Kidney tubule cell (primary cell): ENCODE measurements at regions not wholly inside any gene's neighbourhood (a gene's known extent, or its start where the extent isn't known, plus 50 kb on each side); places are given as distances from the start of the nearest gene placed in this dataset.
"Not testable (repeated sequence)": the region's sequence is repeated elsewhere in the genome, so short reads cannot be mapped to it uniquely, and the experiment has no call there.

Source experiments
- DNase-seq: peaks from one replicate; pipeline ENCODE4 v3.0.0-alpha.2; 2018; ENCODE audit warnings: low spot score

DNA sequence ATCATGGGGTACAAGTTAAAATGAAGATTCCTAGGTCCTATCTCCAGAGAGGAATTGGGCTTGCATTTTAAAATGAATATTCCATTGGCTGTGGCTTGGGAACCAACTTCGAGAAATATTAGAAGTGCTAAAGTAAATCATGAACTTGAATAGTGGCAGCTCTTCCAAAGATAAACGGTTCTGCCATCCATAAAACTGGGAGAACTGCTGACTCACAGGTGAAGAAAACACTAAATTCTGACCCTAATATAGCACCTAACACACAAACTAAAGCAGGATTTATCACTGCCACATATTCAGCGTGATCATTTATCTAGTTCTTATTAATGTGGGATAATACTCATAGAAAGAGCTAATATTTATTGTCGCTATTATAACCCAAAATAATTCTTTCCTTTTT lies 508.1 kb upstream of the ID4 start:
- peak; percentile 27 for DNase-seq

DNA sequence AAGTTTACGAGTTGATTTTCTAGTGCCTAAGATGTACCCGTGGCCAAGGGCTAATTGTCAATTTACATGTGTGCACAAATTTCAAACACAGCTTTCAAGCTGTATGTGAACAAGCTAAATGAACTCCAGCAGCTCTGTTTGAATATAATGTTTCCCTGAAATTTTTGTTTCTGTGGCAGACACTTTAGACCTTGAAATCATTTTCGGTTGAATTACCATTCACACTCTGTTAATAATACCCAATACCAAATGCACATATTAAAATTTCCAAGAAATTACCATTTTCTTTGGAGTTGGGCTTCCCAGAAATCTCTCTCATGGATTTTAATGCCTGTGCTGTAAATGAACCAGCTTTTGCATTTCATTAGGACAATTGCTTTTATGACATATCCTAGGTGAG lies 506.1 kb upstream of the ID4 start:
- no peak for DNase-seq

DNA sequence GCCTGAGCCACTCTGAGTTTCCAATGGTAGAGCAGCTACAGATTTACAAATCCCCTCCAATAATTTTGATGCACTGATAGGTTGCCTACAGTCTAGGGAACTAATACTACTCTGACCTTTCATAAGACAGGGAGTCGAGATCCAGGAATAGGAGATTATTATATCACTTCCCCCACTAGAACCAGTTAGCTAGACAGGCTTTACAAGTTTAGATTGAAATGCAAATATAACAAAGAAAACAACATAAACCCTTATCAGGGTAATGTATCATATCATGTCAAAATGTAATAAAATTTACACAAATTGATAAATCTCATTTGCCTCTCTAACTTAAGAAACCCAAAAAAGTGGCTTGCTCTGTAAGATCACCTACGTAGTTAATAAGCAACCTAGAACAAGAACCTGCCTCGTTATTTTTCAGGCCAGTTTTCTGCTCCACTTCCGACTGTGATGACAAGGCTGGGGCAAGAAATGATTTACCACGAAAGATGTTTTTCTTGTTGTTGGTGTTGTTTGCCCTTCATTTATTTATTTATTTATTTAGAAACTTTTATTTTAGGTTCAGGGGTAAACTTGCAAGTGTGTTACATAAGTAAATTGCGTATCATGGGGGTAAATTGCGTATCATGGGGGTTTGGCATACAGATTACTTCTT lies 504.2 kb upstream of the ID4 start:
- peak; percentile 65 for DNase-seq

DNA sequence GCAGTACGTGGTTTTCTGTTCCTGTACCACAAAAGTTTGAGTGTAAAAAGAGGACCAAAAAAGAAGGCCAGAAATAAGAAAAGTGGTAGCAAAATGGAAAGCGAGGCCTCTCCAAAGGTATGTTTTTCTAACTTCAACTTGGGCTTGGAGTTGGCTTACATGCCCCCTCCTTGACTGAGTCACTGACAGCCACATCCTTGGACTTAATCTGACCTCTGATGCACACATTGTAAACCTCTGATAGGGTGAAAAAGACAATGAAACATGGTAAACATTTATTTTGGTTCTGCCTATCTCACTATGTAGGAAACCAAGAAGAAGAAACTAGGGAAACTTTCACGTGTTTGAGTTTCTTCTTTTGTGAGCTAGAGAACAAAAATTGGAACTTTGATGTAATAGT lies 503.2 kb upstream of the ID4 start:
- peak; percentile 63 for DNase-seq

DNA sequence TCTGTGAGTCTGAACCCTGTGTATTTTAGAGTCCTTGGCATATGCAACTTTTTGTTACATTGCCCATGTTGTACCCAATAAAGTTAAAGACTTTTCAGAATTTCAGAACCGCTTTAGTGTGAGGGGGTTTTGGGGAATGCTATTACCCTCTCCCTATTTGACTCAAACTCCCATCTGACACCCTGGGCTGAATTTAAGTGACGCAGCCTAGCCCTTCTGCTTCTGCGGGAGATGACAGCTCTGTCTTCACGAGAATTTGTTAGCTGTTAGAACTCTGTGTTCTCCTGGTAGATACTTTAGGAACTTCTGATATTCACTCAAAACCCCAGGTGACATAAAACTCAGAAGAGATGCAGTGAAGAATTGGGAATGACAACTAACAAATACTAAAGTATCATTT lies 500.6 kb upstream of the ID4 start:
- DNase-seq = no peak

DNA sequence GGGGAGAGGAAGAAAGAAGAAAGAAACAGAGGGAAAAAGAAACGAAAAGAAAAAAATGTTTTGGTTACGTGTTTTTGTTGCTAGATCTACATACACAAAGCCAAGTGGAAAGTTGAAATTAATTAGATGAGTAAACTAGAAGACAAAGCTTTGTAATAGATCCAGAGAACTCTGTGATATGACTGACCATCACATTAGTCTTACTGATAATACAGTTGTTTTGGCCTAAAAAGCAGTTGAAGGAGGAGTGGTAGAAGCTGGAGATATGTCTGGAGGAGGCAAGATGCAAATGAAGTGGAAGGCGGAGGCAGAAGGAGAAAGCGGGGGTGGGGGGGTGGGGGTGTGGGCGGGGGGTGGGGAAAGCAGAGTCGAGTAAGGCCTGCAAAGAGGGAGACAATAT lies 500.1 kb upstream of the ID4 start:
- DNase-seq = no peak

DNA sequence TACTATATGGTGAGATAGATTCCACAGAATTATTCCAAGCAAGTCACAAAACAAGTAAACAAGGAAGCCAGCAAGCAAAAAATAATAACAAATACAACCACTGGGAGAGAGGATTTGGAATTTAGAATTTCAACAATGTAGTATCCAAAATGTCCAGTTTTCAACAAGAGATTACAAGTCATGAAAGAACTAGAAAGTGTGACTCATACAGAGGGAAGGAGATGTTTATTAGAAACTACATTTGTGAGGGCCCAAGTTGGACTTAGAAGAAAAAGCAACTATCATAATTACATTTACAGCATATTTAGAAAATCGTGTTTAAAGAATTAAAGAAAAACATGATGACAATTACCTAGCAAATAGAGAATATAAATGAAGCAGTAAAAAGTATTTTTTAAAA lies 494.6 kb upstream of the ID4 start:
- DNase-seq = no peak

DNA sequence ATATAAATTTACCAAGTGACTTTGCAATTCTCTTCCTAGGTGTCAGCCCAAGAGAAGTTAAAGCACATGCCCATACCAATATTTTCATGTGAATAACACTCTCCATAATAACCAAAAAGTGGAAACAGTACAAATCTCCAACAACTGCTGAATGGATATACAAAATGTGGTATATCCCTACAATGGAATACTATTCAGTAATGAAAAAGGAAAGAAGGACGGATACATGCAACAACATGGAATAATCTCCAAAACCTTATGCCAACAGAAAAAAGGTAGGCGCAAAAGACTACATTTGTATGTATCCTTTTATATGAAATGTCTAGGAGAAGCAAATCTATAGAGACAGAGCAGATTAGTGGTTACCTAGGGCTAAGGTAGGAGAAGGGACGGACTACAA lies 487.7 kb upstream of the ID4 start:
- no peak for DNase-seq

DNA sequence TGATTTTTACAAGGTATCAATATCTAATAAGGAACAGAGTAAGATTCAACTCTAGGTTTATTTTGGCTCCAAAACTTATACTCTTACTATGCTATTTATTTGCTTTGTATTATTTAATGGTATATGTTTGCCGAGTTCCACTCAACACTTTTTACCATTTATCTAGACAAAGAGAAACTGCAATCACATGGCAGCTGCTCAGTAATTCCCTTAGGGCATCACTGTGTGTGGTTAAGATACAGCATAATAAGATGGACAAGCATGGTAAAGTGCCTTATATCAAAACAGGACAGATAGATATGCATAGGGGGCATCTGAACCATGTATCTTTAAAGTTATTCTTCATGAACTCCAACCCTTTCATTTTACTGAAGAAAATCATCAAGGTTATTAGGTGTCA lies 483.0 kb upstream of the ID4 start:
- no peak for DNase-seq

DNA sequence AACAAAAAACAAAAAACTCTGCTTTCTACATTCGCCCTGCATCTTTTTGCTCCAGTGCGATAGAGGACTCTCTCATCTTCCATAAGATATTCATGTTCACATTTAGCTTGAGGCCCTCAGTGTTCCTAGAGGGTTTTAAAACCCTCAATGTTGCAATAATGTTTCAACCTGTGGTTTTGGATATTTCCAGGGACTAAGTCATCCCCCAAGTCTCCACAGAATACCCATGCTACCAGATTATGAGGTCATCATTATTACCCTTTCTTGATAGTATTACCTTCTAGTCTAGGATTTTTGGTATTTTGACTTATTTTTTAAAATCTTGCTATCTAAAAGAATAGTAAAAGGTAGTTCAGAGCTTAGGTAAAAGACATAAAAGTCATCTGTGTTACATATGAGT lies 480.5 kb upstream of the ID4 start:
- no peak for DNase-seq

DNA sequence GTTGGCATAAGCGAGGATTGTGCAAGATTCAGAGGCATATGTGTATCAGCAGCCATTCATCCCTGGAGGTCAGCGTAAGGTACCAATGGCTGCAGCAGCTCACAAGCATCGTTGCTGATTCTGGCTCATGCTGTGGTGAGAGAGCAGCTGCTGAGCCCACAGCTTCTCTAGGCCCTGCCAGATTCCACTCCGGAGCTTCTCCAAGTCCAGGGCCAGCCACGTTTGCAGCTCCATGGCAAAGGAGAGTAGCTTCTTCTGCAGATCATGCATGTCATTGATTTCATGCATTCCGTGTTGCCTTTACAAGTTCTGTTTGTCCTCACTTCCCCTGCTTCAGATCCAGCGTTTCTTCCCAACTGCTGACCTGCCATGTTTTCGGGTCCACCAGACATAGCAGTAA lies 474.8 kb upstream of the ID4 start:
- no peak for DNase-seq

DNA sequence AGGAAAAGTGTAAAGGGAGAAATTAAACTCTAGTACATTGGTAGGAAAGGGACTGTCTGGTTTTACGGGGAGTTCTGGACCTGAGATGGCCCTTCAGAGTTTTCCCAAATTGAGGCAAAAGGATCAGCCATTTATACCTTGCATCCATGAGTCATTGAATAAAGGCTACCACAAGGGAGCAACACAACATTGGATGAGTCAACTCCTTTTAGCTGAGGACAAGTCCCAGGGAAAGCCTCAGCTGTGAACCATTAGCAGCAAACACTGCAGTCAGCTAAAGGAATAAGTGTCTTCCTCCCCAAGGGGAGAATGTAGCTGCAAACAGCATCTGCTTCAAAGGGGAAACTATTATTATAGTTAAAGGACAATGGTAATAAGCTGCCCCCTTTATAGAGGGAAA lies 468.7 kb upstream of the ID4 start:
- DNase-seq = peak; percentile 77

DNA sequence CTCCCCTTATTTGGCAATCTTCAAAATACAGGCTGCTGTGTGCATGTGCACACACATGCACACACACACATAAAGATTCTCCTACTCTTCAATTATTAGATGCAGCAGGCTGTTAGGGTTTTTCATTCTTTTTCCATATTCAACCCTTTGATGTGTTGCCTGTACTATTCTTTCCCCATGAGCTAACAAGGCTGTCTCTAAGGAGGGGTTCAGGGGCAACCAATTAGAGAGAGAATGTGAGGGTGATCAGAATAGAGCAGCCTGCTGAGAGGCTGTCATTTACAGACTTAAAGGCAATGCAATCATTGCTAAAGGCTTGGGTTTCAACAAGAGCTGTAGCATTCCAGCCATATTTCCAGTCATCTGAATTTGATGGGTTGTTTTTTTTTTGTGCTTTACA lies 467.4 kb upstream of the ID4 start:
- no peak for DNase-seq

DNA sequence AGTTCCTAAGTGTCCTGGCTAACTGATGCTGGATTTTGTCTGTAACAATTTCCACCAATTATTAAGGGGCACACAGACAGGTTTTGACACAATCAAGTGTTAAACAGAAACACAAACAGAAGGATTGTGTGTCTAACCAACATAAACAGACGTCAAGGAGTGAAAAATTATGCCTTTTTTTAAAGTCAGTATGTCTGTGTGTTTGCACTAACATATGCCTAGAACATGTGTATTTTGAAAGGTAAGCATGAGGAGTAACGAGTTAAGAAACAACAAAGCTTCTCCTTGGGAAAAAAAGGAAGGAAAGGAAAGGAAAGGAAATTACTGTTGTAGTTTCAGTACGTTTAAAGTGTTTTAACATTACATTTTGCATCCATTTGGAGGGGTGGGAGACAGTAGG lies 466.3 kb upstream of the ID4 start:
- DNase-seq = no peak

DNA sequence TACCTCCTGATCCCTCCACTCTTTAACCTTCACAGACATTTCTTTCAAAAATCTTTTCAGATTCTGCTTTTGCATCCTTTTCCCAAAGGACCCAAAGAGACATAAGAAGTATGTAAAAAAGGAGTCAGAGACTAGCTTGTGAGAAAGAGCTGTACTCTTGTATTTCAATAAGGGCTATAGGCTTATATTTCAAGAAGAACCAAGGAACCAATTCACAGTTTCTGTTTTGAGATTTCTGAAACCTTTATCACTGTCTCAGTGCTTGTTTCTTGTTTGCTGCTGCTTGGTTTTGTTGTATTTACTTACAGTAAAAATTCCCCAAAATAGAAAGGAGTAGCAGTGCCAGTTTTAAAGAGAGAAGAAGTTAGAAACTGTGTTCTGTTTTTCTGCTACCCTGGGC lies 461.6 kb upstream of the ID4 start:
- DNase-seq = no peak

DNA sequence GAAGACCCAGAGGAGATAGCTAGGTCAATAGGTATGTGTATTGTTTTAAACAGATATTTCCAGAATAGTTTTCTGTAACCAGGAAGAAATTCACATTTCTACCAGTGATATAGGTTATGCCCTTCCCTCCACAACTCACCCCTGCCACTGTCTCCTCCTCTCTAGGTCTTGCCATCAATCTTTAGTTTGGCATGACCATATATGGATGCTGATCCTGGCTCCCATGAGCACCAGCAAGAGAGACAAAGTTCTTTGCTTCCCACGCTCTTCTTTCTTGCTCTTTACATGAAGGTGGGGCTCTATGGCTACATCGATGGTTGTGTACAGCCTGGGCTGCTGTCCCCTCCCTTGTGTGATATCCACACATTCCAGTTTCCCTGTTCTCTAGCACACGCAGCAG lies 459.4 kb upstream of the ID4 start:
- DNase-seq = no peak

DNA sequence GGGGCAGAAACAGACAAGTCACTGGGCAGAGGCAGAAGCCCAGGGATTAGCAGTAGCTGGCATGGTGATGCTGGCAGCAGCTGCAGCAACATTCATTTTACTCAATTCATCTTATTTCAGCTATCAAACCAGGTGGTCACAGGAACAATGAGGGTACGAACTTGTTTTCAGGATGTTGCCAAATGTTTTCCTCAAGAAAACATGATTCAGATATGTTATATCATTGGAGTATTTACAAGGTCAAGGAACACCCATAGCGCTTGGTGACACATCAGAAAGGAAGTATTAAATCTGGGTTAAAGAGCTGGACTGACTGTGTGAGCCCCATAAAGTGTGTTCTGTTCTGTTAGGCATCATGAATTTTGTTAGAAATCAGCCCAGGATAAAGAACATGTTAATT lies 456.9 kb upstream of the ID4 start:
- peak; percentile 1 for DNase-seq

DNA sequence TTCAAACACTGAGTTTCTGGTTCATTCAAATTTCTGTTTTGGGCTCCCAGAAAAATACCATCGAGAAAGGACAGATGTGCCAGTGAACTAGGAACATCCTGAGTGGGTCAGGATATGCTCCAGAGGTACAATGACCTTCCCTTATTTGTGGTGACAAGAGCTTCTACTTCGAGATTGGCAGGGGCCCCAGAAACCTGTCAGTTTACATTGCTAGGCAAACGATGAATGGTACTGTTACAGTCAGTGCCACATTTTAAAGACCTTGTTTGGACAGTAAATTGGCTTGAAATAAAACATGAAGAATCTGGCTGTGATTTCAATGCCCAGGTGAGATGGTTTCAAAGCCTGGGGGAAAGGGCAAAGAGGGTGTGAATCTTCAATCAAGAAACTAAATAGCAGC lies 454.5 kb upstream of the ID4 start:
- DNase-seq = no peak

DNA sequence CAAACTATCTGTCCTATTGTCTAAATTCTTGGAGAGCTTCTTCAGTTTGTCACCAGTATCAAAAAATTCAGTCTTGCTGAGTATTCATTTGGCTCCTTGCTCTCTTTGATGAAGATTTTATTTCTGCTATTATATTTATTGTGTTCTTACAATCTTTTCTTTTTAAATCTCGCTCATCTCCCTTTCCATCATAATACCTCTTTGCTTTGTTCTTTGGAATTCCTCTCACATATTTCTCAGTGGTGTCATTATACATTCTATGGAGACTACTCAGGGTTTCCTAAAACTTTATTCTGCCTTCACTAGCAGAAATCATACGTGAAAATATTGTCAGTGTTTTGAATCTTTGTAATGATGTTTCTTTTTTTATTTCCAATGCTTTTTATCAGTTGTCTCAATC lies 445.2 kb upstream of the ID4 start:
- no peak for DNase-seq

DNA sequence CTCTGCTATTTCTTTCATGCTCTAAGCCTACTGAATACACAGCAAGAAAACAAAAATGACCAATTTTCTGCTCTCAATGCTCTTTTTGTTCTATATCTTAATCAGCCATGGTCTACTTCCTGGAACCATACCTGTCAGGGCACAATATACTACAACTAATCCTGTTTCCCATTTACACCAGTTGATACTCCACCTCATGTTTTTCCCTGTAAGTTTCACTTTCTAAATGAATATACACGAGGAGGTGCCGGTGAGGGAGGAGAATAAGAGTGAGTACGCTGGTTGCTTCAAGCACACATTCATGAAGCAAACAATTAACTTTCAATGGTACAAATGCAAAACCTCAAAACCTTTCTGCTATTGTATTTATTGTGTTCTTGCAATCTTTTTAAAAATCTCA lies 443.1 kb upstream of the ID4 start:
- DNase-seq = no peak

DNA sequence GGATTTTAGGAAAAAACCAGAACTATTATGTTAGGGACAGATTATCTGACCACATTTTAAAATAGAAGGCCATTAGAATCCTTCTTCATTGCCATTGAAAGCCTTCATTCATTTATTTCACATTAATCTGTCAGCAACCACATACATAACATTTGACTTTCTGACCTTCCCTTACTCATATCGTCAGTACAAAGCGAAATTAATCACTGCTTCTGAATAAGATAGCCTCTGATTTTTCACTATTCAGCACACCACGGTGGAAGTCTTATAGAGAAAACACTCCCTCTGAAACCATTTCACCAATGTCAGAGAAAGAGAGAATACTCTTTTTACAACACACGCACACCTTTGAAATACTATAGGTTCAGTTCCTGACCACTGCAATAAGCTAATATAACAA lies 442.5 kb upstream of the ID4 start:
- no peak for DNase-seq

DNA sequence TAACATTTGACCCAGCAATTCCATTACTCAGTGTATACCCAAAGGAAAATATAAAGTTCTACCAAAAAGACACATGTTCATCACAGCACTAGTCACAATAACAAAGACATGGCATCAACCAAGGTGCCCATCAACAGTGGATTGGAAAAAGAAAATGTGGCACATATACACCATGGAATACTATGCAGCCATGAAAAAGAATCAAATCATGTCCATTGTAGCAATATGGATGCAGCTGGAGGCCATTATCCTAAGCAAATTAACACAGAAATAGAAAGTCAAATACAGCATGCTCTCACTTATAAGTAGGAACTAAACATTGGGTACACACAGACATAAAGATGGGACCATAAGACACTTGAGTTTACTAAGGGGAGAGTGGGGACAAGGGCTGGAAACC lies 441.9 kb upstream of the ID4 start:
- DNase-seq = no peak

DNA sequence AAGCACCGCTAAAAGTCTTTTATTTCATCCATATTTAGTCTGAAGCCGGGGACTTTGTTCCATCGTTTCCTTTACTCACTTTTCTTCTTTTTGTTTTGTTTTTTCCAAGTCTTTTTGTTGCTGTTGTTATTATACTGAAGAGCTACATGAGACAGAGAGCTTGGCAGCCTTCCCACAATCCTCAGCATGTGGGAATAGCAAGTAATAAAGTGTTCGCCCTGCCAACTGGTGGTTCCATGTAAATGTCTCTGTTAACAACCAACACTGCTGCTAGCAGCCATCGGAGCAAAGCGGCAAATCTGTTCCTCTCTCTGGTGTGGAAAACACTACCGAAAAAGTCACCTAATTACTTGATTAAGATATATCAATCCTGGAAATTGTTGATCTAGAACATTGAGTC lies 437.8 kb upstream of the ID4 start:
- peak; percentile 14 for DNase-seq

DNA sequence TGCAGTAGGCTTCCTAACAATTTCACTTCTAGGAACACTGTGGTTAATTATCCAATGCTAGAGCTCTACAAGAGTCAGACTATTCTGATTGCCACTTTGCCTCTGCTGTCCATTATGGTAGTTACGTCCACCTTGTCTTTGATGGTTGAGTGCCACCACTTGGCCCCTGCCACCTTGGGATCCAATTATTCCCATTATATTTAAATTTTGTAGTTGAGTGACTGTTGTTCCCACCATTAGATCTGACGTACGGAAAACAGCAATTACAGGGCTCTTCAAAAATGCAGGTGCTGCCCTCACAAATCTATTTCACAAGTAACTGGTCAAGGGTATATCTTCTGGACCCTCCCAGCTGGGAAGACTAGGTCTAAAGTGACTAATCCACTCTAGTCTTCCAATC lies 432.3 kb upstream of the ID4 start:
- DNase-seq = not testable (repeated sequence)

DNA sequence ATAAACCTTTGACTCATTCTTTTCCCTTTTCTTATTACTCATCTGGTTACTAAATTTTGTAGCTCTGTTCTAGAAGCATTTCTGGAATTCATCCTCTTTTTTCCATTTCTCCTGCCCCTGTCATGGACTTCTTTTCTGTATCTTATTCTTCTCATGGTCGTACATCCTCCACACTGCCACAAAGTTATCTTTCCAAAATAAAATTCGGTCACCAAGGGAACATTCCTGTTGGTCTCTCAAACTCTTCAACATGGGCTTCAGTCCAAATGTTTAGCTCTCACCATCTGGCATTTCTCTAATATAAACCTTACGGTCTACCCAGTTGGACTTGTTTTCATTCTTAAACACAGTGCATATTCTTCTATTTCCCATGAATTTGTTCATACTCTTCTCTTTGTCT lies 428.8 kb upstream of the ID4 start:
- no peak for DNase-seq
